RPMI8226 (cell line): ENCODE measurements at regions not wholly inside any gene's neighbourhood (a gene's known extent, or its start where the extent isn't known, plus 50 kb on each side); places are given as distances from the start of the nearest gene placed in this dataset.

Experiments
- DNase-seq: peaks from one replicate; pipeline ENCODE4 v3.0.0-alpha.2; 2015

DNA sequence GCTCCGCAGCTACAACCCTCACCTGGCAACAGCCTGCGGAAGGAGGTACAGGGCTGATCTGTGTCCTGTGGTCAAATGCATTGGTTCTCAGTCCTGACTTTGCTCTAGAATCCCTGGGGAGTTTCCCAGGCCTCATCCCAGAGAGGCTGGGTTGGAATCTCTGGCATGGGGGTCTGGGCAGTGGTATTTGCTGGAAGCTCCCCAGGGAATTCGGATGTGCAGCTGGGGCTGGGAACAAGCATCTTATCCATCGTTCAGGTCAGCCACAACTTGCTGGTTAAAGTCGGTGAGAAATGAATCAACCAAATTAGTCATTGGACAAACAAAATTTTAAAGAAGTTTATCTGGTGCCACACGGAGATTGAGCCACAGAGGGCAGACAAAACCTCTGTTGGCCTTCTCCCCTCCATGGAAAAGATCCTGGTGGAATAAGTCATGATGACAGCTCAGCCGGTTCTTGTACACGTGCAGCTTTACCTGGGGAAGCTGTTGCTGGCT, 231.2 kb downstream of the FOXL1 start:
- no peak for DNase-seq

DNA sequence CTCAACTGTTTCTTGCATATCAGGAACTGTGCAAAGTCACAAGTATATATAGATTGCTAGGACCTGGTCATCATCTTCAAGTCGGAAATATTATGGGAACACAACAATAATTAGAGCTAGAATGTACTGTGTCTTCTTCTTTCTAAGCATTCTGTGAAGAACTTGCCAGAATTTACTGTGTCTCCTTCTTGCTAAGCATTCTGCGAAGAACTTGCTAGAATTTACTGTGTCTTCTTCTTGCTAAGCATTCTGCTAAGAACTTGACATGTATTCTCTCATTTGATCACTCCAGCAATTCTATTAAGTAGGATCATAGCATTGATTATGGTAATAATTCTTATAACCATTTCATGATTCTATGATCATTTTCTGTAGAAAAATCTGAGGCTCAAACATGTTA, 231.7 kb downstream of the FOXL1 start:
- DNase-seq: no peak

DNA sequence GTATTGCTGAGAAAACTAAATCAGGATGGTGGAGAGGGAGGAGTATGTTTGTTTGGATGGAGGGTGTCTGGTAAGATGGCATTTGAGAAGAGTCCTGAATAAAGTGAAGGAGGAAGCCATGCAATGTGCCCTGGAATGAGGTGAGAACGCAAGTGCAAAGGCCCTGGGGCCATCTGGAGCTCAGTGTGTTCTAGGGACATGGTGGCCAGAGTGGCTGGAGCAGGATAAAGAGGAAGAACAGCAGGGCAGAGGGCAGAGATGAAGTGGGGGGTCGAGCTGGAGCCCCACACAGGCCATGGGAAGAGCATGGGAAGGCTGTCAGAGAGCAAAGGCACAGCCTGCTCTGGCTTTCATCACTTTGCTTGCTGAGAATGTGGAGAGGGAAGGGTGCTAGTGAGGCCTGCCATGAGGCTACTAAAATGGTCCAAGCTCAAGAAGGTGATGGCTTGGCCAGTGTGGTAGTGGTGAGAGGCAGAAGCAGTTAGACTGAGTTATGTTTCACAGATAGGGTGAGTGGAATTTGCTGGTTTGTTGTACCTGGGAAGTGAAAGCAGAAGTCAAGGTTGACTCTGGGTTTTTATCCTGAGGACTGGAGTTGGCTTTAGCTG, 234.1 kb downstream of the FOXL1 start:
- no peak for DNase-seq

DNA sequence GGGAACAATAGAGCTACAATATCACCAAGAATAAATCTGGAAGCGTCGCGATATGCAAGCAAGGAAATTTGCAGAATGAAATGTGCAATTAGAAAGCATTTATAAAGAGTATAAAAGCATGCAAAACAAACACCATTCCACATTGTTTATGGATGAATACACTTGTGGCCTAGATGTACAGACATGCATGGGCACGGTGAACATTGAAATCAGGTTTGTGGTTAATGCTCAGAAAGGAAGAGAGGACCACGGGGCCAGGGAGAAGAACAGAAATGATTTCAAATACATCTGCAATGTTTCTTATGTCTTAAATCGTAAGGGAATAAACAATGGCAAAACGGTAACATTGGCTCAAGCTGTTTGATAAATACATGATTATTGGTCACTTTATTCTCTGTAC, 235.9 kb downstream of the FOXL1 start:
- no peak for DNase-seq

DNA sequence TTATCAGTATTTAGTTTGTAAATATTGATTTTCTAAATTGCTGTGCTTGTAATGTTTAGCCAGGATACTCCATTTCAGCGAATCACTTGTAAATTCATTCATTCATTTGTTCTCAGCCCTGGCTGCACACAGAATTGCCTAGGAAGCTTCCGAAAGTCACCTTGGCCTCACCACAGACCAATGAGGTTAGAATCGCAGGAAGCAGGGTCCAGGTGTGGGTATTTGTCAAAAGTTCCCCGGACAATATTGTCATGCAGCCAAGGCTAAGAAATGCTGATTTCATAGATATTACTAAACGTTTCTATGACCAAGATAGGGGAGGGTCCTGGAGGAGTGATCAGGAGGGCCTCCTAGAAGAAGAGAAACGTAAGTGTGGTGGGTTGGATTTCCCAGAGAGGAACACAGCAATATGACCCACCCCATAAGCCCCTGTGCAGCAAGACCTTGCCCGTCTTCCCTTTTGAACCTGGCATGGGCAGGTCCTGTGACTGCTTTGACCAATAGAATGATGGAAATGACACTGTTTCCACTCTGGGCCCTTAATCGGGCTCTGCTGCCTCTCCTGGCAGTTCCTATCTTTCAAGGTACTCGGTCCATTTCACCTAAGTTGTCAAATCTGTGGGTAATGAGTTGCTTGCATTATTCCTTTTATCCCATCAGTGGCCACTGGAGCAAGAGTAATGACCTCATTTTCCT, 238.7 kb downstream of the FOXL1 start:
- peak; percentile 65 for DNase-seq

DNA sequence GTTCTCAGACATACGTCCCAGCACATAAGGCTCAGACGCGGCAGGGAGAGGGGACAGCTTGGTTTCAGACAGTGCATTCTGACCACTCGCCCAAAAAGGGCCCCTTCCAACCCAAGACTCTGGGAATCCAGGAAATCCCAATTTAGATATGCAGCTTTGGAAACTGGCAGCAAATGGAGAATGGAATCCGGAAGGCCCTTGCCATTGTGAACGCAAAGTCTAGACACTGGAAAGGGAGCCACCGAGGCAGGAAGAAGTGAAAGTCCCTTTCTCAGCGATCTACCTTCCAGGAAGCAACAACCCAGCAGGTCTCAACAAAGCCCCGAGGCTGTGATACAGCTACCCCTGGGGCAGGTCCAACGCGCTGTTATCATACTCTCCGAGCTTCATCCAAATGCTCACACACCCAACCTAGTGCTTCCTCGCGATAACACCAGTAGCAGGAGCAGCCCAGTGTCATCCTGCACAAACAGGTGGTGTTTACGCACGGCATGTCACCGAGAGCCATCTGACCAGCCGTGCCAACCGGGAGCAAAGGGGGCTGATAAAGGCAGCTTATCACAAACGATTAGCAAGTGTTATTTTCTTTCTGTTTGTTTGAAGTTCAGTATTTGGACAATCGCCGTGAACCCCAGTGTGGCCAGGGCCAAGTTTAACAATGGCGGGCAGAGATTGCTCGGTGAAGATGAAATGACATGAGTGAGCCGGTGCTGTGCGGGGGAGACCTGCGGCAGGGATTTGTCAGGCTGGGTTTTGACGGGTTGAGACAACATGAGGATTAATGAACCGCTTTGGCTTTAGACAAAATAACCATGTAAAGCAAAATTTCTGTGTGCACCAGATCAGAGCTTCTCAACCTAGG, 240.6 kb downstream of the FOXL1 start:
- peak; percentile 18 for DNase-seq

DNA sequence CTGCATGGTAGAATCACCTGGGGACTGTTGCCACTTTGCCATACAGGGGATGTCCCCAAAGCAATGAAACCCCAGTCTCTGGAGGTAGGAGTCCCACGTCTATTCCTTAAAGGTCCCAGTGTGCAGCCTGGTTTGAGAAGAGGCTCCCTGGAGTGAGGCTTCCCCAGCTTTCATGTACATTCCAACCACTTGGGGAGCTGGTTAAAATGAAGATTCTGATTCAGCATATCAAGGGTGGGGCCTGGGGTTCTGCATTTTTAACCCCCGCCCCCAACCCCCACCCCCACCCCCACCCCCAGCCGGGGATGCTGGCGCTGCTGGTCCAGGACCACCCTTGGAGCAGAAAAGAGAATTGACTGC, 241.2 kb downstream of the FOXL1 start:
- DNase-seq: no peak

DNA sequence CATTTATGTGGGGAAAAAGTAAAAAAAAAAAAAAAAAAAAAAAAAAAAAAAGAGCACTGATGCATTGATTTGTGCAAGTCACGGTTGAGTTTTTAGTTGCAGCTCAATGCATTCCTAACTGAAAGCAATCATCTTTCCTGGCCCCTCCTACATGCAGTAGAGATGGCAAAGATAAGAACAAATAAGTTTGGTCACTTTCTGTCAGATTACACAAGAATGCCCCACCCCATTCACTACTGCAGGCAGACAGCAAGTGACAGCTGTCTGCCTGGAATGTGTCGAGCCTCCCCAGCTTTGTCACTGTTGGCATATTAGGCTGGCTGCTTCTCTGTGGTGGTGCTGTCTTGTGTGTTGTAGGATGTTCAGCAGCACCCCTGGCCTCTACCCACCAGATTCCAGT, 243.5 kb downstream of the FOXL1 start:
- DNase-seq: no peak

DNA sequence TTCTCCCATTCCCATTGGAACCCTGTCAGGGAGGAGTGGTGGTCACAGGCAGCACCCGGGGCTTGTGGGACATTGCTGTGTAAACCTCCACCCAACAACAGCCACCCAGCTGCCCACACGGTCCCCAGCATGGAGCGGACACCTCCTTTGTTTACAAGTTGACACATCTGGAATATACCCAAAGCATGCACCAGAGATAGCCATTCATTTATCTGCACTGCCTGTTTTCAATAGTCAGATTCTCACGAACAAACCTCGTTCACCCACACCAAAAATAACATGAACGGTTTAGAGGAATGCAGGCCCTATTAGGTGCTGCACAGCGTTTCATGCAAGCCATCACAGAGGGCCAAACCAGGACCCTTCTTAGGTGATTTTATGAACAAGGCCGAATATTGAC, 244.8 kb downstream of the FOXL1 start:
- no peak for DNase-seq

DNA sequence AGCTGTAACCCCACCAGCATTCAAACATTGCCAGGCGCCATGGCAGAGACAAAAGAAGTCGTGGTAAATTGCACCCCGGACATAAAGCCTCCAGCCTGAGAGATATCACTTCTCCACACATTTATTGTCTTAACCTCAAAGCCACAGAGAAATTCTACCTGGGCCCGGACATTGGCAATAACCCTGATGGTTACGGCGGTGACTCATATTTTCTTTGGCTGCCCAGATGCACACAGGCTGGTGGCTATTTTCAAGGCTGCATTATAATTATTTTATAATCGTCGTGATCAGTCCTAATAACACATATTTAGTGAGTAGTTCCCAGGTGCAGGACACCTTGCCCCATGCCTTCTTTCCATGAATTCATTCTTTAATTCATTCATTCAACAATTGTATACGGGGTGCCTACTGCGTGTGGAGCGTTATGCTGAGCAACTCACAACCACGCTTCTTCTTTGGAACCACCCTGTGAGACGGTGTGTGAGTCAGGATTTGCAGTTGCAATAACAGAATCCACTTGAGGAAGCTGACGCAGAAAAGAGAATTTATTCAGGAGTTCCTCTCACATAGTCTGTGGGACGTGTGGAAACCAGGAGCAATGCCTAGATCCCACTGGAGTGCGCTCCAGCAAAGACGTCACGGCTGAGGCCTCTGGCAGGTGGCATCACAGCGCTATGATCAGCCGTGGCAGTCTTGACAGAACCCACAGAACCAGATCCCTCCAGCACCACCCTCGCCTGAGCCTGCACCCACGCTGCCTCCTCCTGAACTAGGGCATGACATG, 245.7 kb downstream of the FOXL1 start:
- DNase-seq: no peak

DNA sequence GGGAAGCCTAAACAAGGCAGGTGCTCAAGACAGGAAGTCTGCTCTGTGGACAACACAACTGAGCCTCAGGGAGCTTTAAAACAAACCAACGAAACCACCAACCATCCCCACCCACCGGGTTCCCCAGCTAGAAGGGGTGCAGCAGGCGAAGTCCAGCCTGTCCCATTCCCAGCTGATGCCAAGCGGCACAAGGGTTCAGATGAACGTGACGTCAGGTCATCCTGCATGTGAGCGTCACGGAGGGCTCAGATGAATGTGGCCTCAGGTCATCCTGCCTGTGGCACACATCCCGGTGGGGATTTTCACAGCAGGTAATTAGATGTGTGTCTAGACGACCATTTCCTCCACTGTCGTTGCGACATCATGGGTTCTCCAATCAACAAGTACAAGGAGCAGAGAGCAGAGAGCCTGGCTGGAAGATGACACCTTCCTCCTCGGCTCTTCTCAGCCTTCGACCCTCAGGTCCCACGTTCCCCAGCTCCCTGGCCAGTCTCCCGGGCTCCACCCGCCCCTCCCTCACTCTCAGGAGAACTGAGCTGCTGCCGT, 246.5 kb downstream of the FOXL1 start:
- DNase-seq: no peak

DNA sequence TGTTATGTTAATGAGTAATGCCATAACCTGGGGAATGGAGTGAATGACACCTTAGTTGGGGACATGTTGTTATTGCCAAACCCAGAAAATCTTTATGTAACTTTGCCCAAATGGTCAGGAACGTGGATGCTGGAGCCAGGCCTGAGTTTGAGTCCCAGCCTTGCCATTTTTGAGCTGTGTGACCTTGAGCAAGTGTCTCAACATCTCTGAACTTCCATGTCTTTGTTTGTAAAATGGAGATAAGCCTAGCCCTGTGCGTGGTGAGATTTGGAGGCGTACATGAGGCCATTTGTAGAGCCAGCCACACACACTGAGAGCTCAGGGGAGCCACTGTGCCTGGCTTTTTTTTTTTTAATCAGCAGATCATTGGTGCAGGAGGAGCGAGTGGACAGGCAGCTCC, 247.3 kb downstream of the FOXL1 start:
- no peak for DNase-seq

DNA sequence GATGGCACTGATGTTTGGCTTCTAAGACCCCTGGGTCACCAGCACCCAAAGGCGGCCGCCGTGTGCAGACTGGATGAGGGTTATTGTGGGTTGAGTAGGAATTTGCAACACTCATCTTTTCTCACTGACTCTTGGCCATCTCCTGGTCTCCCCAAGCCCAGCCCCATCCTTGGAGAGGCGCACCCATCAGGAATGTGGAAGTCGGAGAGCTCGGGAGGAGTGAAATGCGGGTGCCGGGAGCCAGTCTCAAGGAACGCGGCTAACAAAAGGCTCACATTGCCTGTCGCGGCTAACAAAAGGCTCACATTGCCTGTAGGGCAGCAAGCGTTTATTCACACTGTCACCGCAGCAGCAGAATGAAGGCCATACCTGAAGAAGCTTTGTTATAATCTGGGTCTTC, 248.6 kb downstream of the FOXL1 start:
- no peak for DNase-seq

DNA sequence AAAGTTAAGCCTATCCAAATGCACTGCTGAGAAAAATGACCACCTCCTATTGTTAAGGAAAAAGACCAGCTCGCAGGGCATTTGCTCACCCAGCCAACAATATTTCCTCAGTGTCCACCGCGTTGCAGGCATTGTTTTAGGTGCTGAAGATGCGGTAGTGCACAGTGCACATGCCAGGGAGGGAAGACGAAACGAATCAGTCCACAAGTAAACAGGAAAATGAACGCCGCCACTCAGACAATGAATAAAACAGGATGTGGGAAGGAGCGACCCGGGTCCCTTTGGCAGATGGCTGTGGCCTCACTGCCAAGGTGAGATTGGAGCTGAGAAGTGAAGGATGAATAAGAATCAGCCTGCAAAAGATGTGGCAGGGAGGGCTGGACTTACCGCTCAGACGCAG, 249.2 kb downstream of the FOXL1 start:
- peak; percentile 16 for DNase-seq

DNA sequence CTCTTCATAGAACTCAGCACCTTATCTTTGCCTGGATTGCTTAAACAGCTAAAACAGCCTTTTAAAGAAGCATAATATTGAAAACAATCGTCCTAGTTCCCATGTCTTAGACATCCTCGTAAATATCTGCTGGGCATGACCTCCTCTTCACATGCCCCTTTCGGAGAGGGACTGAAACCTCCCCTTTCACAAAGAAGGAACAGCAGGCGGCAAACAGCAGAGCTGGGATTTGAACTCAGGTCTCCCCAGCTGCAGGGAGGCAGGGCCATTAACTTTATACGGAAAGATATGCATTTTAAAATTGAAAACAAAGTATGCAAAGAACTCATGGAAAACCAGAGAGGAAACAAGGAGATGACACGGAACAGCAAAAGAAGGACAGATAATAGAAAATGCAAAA, 249.9 kb downstream of the FOXL1 start:
- no peak for DNase-seq

DNA sequence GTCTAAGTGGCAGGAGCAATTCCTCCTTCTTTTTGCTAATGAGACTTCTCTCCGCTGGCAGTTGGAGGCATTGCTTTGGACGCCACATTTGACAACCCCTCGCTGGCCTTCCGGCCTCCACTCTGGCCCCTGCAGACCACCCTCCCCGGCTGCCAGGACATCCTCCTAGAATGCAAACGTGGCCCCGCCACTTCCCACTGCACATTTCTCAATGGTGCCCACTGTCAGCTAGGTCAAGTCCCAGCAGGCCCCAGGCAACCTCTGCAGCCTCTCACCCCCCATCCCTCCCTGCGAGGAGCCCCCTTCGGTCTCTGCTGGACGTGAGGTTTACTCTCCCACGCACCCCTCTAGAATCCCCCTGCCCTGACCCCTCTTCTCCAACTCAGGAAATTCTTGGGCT, 250.3 kb downstream of the FOXL1 start:
- DNase-seq: no peak

DNA sequence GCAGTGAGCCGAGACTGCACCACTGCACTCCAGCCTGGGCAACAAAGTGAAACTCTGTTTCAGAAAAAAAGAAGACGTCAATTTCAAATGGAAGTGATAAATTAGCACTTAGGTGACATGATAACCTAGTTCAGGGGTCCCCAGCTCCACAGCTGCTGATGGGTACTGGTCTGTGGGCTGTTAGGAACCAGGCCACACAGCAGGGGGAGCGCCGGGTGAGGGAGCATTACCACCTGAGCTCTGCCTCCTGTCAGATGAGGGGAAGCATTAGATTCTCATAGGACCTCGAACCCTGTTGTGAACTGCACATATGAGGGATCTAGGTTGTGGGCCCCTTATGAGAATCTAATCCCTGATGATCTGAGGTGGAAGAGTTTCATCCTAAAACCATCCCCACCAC, 253.0 kb downstream of the FOXL1 start:
- DNase-seq: no peak

DNA sequence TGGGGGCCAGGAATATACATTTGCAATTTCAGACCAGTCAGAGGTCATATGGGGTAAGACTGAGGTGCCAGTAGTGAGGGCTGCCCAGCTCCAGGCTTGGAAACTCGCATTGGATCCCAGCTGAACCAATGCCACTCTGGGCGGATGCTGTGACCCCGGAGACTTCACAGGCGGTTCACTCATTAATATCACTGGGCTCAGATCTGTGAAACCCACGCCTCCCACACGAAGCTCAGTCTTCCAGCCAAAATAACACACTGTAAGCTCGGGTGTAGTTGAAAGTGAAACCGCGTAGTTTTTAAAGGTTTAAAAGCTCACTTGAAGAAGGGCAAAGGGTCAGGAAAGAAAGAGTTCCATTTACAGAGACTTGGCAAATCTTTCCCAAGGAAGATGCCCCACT, 254.8 kb downstream of the FOXL1 start:
- DNase-seq: peak; percentile 15

DNA sequence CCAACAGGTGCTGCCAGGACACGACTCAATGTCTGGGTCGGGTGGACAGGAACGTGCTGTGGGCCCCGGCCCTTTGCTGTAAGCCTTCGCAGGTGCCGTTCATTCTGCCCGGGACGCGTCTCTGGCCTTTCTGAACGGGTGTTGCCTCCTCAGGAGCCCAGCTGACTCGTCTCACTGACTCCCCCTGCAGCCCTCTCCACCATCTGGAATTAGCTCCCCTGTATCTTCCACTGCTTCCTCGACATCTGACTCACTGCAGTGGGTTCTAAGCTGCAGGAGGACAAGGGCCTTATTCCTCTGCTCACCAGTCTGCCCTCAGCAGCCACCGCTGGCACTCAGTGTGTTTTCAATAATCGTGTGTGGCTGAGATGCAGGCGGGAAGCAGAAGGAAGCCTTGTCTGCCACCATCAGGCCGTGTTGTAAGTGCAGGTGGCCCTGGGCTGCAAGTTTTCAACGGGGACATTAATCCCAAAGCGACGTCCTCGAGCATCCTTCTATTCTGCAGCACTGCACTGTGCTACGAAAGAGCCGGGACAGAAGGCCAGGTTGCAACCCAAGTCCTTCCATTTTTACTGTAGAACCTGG, 256.2 kb downstream of the FOXL1 start:
- peak; percentile 13 for DNase-seq

DNA sequence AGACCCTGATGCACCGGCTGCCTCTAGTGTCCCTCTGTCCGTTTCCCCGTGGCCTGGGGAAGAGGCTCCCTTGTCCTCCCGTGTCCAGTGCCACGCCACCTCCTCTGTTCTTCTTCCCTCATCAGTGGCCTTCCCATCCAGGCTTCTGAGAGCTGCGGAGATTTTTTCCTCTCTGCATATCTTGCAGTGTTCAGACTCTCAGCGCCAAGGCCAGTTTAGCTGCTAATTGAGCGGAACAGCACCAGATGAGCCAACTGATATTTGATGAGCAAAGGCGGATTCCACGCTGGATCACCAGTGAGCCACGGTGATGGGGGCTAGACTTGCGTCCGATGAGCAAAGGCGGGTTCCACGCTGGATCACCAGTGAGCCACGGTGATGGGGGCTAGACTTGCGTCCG, 257.6 kb downstream of the FOXL1 start:
- no peak for DNase-seq

DNA sequence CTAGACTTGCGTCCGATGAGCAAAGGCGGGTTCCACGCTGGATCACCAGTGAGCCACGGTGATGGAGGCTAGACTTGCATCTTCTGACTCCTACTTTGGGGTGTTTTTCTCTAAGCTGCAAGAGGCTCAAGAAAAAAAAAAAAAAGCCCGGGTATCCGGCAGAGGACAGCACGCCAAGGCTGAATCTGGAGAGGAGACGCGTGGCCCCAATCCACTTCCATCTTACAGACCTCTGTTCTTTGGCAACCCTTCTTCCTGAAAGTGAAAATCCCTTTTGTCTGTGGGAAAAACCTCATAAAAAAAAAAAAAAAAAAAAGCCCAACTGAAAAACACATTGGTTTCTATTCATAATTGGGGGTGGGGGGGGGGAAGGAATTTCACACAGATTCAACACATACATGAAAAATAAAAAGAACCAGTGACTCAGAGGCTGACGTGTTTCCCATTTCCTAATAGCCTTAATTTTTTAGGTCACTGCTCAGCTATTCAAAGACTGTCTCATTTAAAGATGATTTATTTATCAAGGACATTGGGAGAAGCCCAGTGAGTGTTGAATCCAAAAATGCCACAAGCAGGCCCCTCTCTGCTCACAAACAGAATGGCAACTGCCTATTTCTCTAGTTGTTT, 258.3 kb downstream of the FOXL1 start:
- DNase-seq: no peak

DNA sequence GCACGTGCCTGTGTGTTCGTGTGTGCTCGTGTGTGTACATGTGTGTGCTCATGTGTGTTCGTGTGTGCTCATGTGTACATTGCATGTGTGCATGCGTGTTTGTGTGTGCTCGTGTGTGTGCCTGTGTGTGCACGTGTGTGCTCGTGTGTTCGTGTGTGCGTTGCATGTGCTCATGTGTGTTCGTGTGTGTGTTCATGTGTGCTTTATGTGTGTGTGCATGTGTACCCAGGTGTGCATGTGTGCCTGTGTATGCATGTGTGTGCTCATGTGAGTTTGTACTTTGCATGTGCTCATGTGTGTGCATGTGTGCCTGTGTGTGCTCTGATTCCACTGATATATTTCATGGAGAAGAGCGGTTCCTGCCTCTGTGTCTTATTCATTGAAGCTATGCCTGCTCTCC, 265.5 kb downstream of the FOXL1 start:
- no peak for DNase-seq
